ENCODE measurements at regions not wholly inside any gene's neighbourhood (a gene's known extent, or its start where the extent isn't known, plus 50 kb on each side); places are given as distances from the start of the nearest gene placed in this dataset.
A peak's percentile ranks its signal among the peaks of the same experiment; 100 is the strongest.

- DNase-seq = no peak
- no peak for ATAC-seq
- Histone ChIP-seq H3K36me3 (no peaks in the 10 kb centered on the region), H3K27me3 (no peaks in the 10 kb centered on the region), H3K27ac (no peak overlapping the region), H3K9me3 (peaks cover 0 to 5% (median 0%) of the 10 kb centered on the region in 11 donors), H3K4me1 (no peaks in the 10 kb centered on the region), H3K4me3 (no peak overlapping the region)
- intact Hi-C loops (cut with DNase I) = no loop called here
- WGBS, 2 donors = 79 to 82% methylated on average over 8 of the region's 8 CpGs
- no peak for TF ChIP-seq CTCF (IDR thresholded peaks at IDR 0.05)
Measured at GRCh38 chr5:159838551-159839222, 77.6 kb upstream of the ADRA1B start.

- 81% methylated on average over 1 of the region's 1 CpG for WGBS, 2 donors
- intact Hi-C loops (cut with DNase I) = no loop called here
- no peaks in the 10 kb centered on the region for H3K36me3 ChIP-seq
- no peak overlapping the region for H3K27ac ChIP-seq
- no peaks in the 10 kb centered on the region for H3K27me3 ChIP-seq
- ATAC-seq (no peak), DNase-seq (no peak)
- no peaks in the 10 kb centered on the region for H3K4me1 ChIP-seq
- H3K9me3 ChIP-seq = no peaks in the 10 kb centered on the region
- no peak overlapping the region for H3K4me3 ChIP-seq
- no peak for TF ChIP-seq CTCF (IDR thresholded peaks at IDR 0.05)
Measured at GRCh38 chr5:159844267-159845121, 71.8 kb upstream of the ADRA1B start.

GRCh38 chr5:159849437-159850083 lies 66.7 kb upstream of the ADRA1B start:
- Histone ChIP-seq H3K4me3 (no peak overlapping the region), H3K4me1 (no peaks in the 10 kb centered on the region), H3K27ac (no peak overlapping the region), H3K36me3 (no peaks in the 10 kb centered on the region), H3K27me3 (no peaks in the 10 kb centered on the region), H3K9me3 (peaks cover 0 to 8% (median 0%) of the 10 kb centered on the region in 11 donors)
- intact Hi-C loops (cut with DNase I) = no loop called here
- ATAC-seq (peak in 4 of 8 donors; percentile 22 to 53 (median 40)), DNase-seq (no peak)
- TF ChIP-seq CTCF (IDR thresholded peaks at IDR 0.05) = no peak
- WGBS, 2 donors = 85 to 89% methylated on average over 3 of the region's 3 CpGs

- H3K4me3 ChIP-seq = no peak overlapping the region
- H3K36me3 ChIP-seq = no peaks in the 10 kb centered on the region
- H3K4me1 ChIP-seq = no peaks in the 10 kb centered on the region
- no peak overlapping the region for H3K27ac ChIP-seq
- DNase-seq (no peak), ATAC-seq (peak in 3 of 8 donors; percentile 20 to 63 (median 44))
- intact Hi-C loops (cut with DNase I) = no loop called here
- 76 to 86% methylated on average over 6 of the region's 6 CpGs for WGBS, 2 donors
- H3K27me3 ChIP-seq = no peaks in the 10 kb centered on the region
- H3K9me3 ChIP-seq = peaks cover 0 to 8% (median 0%) of the 10 kb centered on the region in 11 donors
- no peak for TF ChIP-seq CTCF (IDR thresholded peaks at IDR 0.05)
Measured at GRCh38 chr5:159850160-159850559, 66.1 kb upstream of the ADRA1B start.

Measured in heart right ventricle (tissue), 16 donors.